ENCODE measurements at regions not wholly inside any gene's neighbourhood (a gene's known extent, or its start where the extent isn't known, plus 50 kb on each side); places are given as distances from the start of the nearest gene placed in this dataset.
"Not testable (repeated sequence)": the region's sequence is repeated elsewhere in the genome, so short reads cannot be mapped to it uniquely, and the experiment has no call there.

DNA sequence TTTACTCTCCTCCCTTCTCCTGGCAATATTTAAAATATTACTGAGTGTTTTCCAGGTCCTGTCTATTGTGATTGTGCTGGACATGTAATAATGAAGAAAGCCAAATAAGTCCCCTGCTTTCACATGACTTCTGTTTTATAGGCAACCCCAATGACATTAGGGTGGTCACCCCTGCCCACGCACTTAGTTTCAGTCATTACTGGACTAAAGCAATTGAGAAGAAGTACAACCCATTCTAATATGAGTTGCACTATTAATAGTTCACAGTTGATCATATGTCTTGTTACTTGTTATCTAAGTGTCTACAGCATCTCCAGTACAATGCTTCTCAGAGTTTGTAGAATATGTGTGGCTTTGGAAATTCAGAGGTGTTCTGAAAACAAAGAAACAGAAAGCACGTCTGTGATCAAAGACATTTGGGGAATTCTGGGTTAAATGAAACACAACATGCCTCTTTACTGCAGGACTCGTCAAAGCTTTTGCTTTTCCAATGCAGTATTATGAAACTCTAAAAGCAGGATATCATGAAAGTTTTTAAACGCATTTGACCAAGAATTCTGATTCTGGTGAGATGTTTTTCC, 789.5 kb downstream of the DHX35 start:
- Histone ChIP-seq H2AFZ (no peak overlapping the region), H3K27me3 (no peaks in the 10 kb centered on the region), H3K9me3 (ENCODE audit: low read depth) (peaks cover 6% of the 10 kb centered on the region), H3K4me2 (no peak overlapping the region), H3K27ac (no peak overlapping the region), H4K20me1 (ENCODE audit: insufficient read depth, poor library complexity, severe bottlenecking) (no peaks in the 10 kb centered on the region), H3K79me2 (no peaks in the 10 kb centered on the region), H3K36me3 (replicated peaks; ENCODE audit: insufficient read depth, low read depth) (no peaks in the 10 kb centered on the region), H3K4me3 (no peak overlapping the region), H3K4me1 (ENCODE audit: insufficient read depth) (no peaks in the 10 kb centered on the region), H3K9me2 (replicated peaks; ENCODE audit: insufficient read depth) (no peaks in the 10 kb centered on the region)
- DNase-seq (ENCODE audit: low spot score) = no peak
- TF ChIP-seq EZH2phosphoT487 (IDR thresholded peaks at IDR 0.05; ENCODE audit: low read depth, severe bottlenecking, unreplicated experiment) = no peak
- TF ChIP-seq, protein P1, sequence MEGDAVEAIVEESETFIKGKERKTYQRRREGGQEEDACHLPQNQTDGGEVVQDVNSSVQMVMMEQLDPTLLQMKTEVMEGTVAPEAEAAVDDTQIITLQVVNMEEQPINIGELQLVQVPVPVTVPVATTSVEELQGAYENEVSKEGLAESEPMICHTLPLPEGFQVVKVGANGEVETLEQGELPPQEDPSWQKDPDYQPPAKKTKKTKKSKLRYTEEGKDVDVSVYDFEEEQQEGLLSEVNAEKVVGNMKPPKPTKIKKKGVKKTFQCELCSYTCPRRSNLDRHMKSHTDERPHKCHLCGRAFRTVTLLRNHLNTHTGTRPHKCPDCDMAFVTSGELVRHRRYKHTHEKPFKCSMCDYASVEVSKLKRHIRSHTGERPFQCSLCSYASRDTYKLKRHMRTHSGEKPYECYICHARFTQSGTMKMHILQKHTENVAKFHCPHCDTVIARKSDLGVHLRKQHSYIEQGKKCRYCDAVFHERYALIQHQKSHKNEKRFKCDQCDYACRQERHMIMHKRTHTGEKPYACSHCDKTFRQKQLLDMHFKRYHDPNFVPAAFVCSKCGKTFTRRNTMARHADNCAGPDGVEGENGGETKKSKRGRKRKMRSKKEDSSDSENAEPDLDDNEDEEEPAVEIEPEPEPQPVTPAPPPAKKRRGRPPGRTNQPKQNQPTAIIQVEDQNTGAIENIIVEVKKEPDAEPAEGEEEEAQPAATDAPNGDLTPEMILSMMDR (IDR thresholded peaks at IDR 0.05; ENCODE audit: poor library complexity) = no peak
- no peak for TF ChIP-seq EZH2 (IDR thresholded peaks at IDR 0.05; ENCODE audit: borderline replicate concordance)
- WGBS (ENCODE audit: low lambda C conversion rate, missing lambda C conversion rate) = 78% methylated on average over 4 of the region's 4 CpGs

DNA sequence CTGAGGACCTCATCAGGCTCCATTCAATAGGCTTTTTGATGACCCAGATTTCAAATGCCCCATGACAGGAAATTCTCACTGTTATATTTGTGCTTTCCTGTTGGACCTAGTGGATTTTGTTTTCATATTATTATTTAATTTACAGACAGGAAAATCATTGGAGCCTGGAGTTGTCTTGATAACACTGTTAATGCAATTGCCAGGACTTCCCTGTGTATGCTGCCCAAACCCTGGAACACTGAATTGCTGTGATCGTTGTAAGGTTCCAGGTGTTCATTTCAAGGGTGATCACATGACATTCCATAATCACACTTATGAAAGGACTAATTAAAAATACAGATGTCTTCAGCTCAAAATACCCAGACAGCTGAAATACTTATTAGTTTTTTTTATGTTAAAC, 783.2 kb downstream of the DHX35 start:
- no peaks in the 10 kb centered on the region for H3K9me2 ChIP-seq (replicated peaks; ENCODE audit: insufficient read depth)
- H2AFZ ChIP-seq = no peak overlapping the region
- H3K36me3 ChIP-seq (replicated peaks; ENCODE audit: insufficient read depth, low read depth) = no peaks in the 10 kb centered on the region
- no peaks in the 10 kb centered on the region for H4K20me1 ChIP-seq (ENCODE audit: insufficient read depth, poor library complexity, severe bottlenecking)
- H3K4me2 ChIP-seq = no peak overlapping the region
- no peak overlapping the region for H3K4me3 ChIP-seq
- no peak for DNase-seq (ENCODE audit: low spot score)
- no peaks in the 10 kb centered on the region for H3K4me1 ChIP-seq (ENCODE audit: insufficient read depth)
- no peak for TF ChIP-seq EZH2 (IDR thresholded peaks at IDR 0.05; ENCODE audit: borderline replicate concordance)
- no peak overlapping the region for H3K27ac ChIP-seq
- H3K9me3 ChIP-seq (ENCODE audit: low read depth) = peaks cover 6% of the 10 kb centered on the region
- no peaks in the 10 kb centered on the region for H3K27me3 ChIP-seq
- H3K79me2 ChIP-seq = no peaks in the 10 kb centered on the region
- 91% methylated on average over 1 of the region's 1 CpG for WGBS (ENCODE audit: low lambda C conversion rate, missing lambda C conversion rate)

DNA sequence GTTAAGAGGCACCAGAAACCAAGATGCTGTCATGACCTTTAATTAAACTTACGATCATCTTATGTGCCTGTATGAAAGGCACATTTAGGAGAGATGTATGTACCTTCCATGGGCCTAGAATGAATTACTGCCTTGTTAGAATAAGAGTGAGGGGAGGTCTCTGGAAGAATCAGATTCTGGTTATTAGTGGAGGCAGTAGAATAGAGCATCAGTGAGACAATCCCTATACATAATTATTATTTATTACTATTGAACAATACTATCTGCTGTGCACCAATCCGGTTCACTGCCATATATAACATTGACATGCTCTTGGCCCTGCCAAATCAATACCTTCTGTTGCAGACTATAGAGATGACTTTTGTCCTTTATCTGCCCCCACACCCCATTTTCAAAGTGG, 776.5 kb downstream of the DHX35 start:
- Histone ChIP-seq H3K4me2 (no peak overlapping the region), H3K9me3 (ENCODE audit: low read depth) (no peaks in the 10 kb centered on the region), H3K27ac (no peak overlapping the region), H3K9me2 (replicated peaks; ENCODE audit: insufficient read depth) (no peaks in the 10 kb centered on the region), H4K20me1 (ENCODE audit: insufficient read depth, poor library complexity, severe bottlenecking) (no peaks in the 10 kb centered on the region), H3K36me3 (replicated peaks; ENCODE audit: insufficient read depth, low read depth) (no peaks in the 10 kb centered on the region), H3K4me1 (ENCODE audit: insufficient read depth) (no peaks in the 10 kb centered on the region), H3K4me3 (no peak overlapping the region), H3K27me3 (no peaks in the 10 kb centered on the region), H3K79me2 (no peaks in the 10 kb centered on the region), H2AFZ (no peak overlapping the region)
- no peak for DNase-seq (ENCODE audit: low spot score)
- WGBS (ENCODE audit: low lambda C conversion rate, missing lambda C conversion rate) = 85% methylated on average over 2 of the region's 2 CpGs
- no peak for TF ChIP-seq EZH2phosphoT487 (IDR thresholded peaks at IDR 0.05; ENCODE audit: low read depth, severe bottlenecking, unreplicated experiment)
- TF ChIP-seq, protein P1 (IDR thresholded peaks at IDR 0.05; ENCODE audit: poor library complexity) = no peak
- no peak for TF ChIP-seq EZH2 (IDR thresholded peaks at IDR 0.05; ENCODE audit: borderline replicate concordance)

DNA sequence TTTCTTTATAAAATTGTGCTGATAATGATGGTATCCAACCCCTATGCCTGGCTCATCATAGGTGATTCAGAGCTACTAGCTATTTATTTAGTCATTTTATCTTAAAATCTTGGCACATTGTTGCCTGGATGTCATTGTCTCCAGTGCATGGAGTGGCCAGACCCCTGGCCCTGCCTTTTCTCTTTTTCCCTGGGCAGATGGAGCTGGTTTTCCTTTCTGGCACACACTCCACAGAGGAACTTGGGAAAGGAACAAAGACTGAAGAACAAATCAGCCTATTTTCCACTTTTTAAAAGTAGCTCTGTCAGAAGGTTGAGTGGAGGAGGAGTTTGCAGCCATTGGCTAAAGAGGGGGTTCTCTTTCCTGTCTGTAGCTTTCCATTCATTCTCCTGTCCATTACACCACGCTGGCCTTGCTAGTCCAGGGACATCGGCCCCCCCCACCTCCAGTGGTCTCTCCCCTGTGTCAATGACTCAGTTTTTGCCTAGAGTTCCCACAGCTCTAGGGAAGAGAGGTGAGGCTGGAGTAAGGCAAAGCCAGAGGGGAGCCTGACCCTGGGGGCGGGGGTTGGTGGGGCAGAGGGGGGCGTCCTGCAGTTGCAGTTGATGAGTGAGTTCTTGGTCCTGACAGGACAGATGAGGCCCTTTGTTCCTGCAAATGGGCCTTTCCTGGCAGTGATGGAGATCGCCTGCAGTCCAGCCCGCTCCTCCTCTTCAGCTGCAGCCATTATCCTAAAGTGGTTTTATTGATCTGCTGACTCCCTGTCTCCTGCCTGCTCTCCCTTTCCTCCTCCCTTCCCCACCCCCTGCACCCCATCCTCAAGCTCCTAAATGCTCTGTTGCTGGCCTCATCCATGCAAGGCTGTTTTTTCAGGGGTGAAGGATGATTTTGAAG, 774.5 kb downstream of the DHX35 start:
- no peaks in the 10 kb centered on the region for H3K4me1 ChIP-seq (ENCODE audit: insufficient read depth)
- TF ChIP-seq EZH2phosphoT487 (IDR thresholded peaks at IDR 0.05; ENCODE audit: low read depth, severe bottlenecking, unreplicated experiment) (no peak), EZH2 (IDR thresholded peaks at IDR 0.05; ENCODE audit: borderline replicate concordance) (no peak)
- TF ChIP-seq, protein P1 (IDR thresholded peaks at IDR 0.05; ENCODE audit: poor library complexity) = no peak
- H3K79me2 ChIP-seq = no peaks in the 10 kb centered on the region
- H3K27me3 ChIP-seq = no peaks in the 10 kb centered on the region
- no peak for DNase-seq (ENCODE audit: low spot score)
- H3K9me3 ChIP-seq (ENCODE audit: low read depth) = no peaks in the 10 kb centered on the region
- no peak overlapping the region for H3K4me3 ChIP-seq
- WGBS (ENCODE audit: low lambda C conversion rate, missing lambda C conversion rate) = 90% methylated on average over 3 of the region's 6 CpGs
- no peaks in the 10 kb centered on the region for H3K36me3 ChIP-seq (replicated peaks; ENCODE audit: insufficient read depth, low read depth)
- no peak overlapping the region for H3K4me2 ChIP-seq
- no peaks in the 10 kb centered on the region for H4K20me1 ChIP-seq (ENCODE audit: insufficient read depth, poor library complexity, severe bottlenecking)
- H3K9me2 ChIP-seq (replicated peaks; ENCODE audit: insufficient read depth) = no peaks in the 10 kb centered on the region
- no peak overlapping the region for H3K27ac ChIP-seq
- no peak overlapping the region for H2AFZ ChIP-seq

DNA sequence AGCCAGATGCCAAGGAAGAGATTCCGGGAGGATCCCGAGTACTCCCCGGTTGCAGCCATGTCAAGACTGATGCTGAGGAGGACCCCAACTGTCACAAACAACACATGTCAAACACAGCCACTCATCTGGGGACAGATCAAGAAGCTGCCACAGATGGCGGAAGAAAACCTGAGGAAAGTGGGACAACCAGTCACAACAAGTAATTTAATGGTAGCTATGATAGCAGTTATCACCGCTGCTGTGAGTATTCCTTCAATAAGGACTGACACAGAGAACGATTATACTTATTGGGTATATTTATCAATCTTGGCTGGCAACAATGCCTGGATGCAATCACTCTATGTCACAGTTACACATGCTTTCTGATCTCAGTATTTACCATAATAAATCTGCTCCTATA, 763.4 kb downstream of the DHX35 start:
- H3K27me3 ChIP-seq; H3K36me3 ChIP-seq (replicated peaks; ENCODE audit: insufficient read depth, low read depth); H3K4me1 ChIP-seq (ENCODE audit: insufficient read depth); H3K27ac ChIP-seq; H3K4me3 ChIP-seq; H3K4me2 ChIP-seq; H3K9me2 ChIP-seq (replicated peaks; ENCODE audit: insufficient read depth); H3K79me2 ChIP-seq; H2AFZ ChIP-seq; H3K9me3 ChIP-seq (ENCODE audit: low read depth); DNase-seq (ENCODE audit: low spot score); H4K20me1 ChIP-seq (ENCODE audit: insufficient read depth, poor library complexity, severe bottlenecking): not testable (repeated sequence)
- WGBS (ENCODE audit: low lambda C conversion rate, missing lambda C conversion rate) = 97% methylated on average over 6 of the region's 6 CpGs
